ENCODE measurements at regions not wholly inside any gene's neighbourhood (a gene's known extent, or its start where the extent isn't known, plus 50 kb on each side); places are given as distances from the start of the nearest gene placed in this dataset.

DNA sequence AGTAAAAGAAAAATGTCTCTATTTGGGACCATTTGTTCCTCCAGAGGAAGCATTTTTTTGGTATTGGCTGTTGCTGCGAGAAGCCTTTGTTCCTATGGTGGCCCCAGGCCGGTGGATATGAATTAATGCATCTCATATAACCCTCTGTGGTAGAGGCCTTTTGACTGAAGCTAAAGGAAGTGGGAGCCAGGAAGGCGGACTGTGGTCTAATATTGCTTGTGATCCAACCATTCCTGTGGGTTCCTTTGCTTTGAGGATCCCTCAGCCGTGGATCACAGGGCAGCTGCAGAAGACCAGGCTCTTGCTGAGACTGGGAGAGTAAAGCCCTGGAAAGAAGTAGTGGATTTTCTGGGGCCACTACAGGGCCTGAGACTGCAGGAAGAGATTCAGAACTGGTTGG is 68.3 kb upstream of the NAV2 start:
- no peaks in the 10 kb centered on the region for H3K27me3 ChIP-seq (ENCODE audit: insufficient read depth, low read depth, low read length)
- H3K9me2 ChIP-seq (ENCODE audit: insufficient read depth, low read length): no peaks in the 10 kb centered on the region
- H3K9ac ChIP-seq (ENCODE audit: low read length): no peak overlapping the region
- H3K4me3 ChIP-seq (ENCODE audit: low read length): no peak overlapping the region
- no peaks in the 10 kb centered on the region for H3K79me2 ChIP-seq (replicated peaks; ENCODE audit: insufficient read depth, low read length)
- TF ChIP-seq MXI1 (conservative IDR thresholded peaks at IDR 0.05; ENCODE audit: poor library complexity, severe bottlenecking): no peak
- TF ChIP-seq TAF1 (IDR thresholded peaks at IDR 0.05; ENCODE audit: low read depth): no peak
- TF ChIP-seq, protein P1, sequence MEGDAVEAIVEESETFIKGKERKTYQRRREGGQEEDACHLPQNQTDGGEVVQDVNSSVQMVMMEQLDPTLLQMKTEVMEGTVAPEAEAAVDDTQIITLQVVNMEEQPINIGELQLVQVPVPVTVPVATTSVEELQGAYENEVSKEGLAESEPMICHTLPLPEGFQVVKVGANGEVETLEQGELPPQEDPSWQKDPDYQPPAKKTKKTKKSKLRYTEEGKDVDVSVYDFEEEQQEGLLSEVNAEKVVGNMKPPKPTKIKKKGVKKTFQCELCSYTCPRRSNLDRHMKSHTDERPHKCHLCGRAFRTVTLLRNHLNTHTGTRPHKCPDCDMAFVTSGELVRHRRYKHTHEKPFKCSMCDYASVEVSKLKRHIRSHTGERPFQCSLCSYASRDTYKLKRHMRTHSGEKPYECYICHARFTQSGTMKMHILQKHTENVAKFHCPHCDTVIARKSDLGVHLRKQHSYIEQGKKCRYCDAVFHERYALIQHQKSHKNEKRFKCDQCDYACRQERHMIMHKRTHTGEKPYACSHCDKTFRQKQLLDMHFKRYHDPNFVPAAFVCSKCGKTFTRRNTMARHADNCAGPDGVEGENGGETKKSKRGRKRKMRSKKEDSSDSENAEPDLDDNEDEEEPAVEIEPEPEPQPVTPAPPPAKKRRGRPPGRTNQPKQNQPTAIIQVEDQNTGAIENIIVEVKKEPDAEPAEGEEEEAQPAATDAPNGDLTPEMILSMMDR (IDR thresholded peaks at IDR 0.05; ENCODE audit: poor library complexity, severe bottlenecking): no peak
- no peak for TF ChIP-seq EZH2 (IDR thresholded peaks at IDR 0.05; ENCODE audit: borderline replicate concordance, insufficient read depth, low read length, poor library complexity, severe bottlenecking)
- TF ChIP-seq RAD21 (conservative IDR thresholded peaks at IDR 0.05): no peak
- TF ChIP-seq SMC3 (conservative IDR thresholded peaks at IDR 0.05; ENCODE audit: poor library complexity): no peak
- no peak for TF ChIP-seq REST (IDR thresholded peaks at IDR 0.05; ENCODE audit: borderline replicate concordance)
- no peak for TF ChIP-seq POLR2AphosphoS5 (IDR thresholded peaks at IDR 0.05)
- TF ChIP-seq EP300 (conservative IDR thresholded peaks at IDR 0.05; ENCODE audit: poor library complexity, severe bottlenecking): no peak
- no peaks in the 10 kb centered on the region for H3F3A ChIP-seq (ENCODE audit: insufficient read depth, low read length, poor library complexity, severe bottlenecking)
- no peak overlapping the region for H3K4me2 ChIP-seq (ENCODE audit: low read length)
- H3K9me3 ChIP-seq (ENCODE audit: low read length): no peaks in the 10 kb centered on the region
- H2AFZ ChIP-seq (ENCODE audit: low read depth, low read length): no peak overlapping the region
- H4K20me1 ChIP-seq (ENCODE audit: insufficient read depth): no peaks in the 10 kb centered on the region
- H3K36me3 ChIP-seq (ENCODE audit: insufficient read depth, low read length): no peaks in the 10 kb centered on the region
- H3K27ac ChIP-seq (ENCODE audit: low read length): no peak overlapping the region

- TF ChIP-seq MXI1 (conservative IDR thresholded peaks at IDR 0.05; ENCODE audit: poor library complexity, severe bottlenecking) (no peak), REST (IDR thresholded peaks at IDR 0.05; ENCODE audit: borderline replicate concordance) (no peak), EP300 (conservative IDR thresholded peaks at IDR 0.05; ENCODE audit: poor library complexity, severe bottlenecking) (no peak), TAF1 (IDR thresholded peaks at IDR 0.05; ENCODE audit: low read depth) (no peak), POLR2AphosphoS5 (IDR thresholded peaks at IDR 0.05) (no peak), RAD21 (conservative IDR thresholded peaks at IDR 0.05) (no peak), SMC3 (conservative IDR thresholded peaks at IDR 0.05; ENCODE audit: poor library complexity) (no peak), EZH2 (IDR thresholded peaks at IDR 0.05; ENCODE audit: borderline replicate concordance, insufficient read depth, low read length, poor library complexity, severe bottlenecking) (no peak)
- TF ChIP-seq, protein P1 (IDR thresholded peaks at IDR 0.05; ENCODE audit: poor library complexity, severe bottlenecking): no peak
- H2AFZ ChIP-seq (ENCODE audit: low read depth, low read length): no peak overlapping the region
- no peaks in the 10 kb centered on the region for H3K79me2 ChIP-seq (replicated peaks; ENCODE audit: insufficient read depth, low read length)
These were observed 70.2 kb upstream of the NAV2 start for GRCh38 chr11:19642185-19643158.

More at GRCh38 chr11:19642185-19643158, 70.2 kb upstream of the NAV2 start:
- Histone ChIP-seq H3K36me3 (ENCODE audit: insufficient read depth, low read length) (no peaks in the 10 kb centered on the region), H3F3A (ENCODE audit: insufficient read depth, low read length, poor library complexity, severe bottlenecking) (no peaks in the 10 kb centered on the region), H3K27ac (ENCODE audit: low read length) (no peak overlapping the region), H3K4me2 (ENCODE audit: low read length) (no peak overlapping the region), H4K20me1 (ENCODE audit: insufficient read depth) (no peaks in the 10 kb centered on the region), H3K27me3 (ENCODE audit: insufficient read depth, low read depth, low read length) (no peaks in the 10 kb centered on the region), H3K9ac (ENCODE audit: low read length) (no peak overlapping the region), H3K9me3 (ENCODE audit: low read length) (no peaks in the 10 kb centered on the region), H3K9me2 (ENCODE audit: insufficient read depth, low read length) (no peaks in the 10 kb centered on the region), H3K4me3 (ENCODE audit: low read length) (no peak overlapping the region)

All from neural cell (in vitro differentiated cells).